Heart left ventricle (tissue), 13 donors: ENCODE measurements at regions not wholly inside any gene's neighbourhood (a gene's known extent, or its start where the extent isn't known, plus 50 kb on each side); places are given as distances from the start of the nearest gene placed in this dataset.

Source experiments
- CTCF ChIP-seq, 12 donors: fragments of 200-600 bp; sonication (generic) in 4 of 12; IDR thresholded peaks; one replicate each; pipeline versions ENCODE4 v1.5.0 to v1.8.0; 2018 to 2022; ENCODE audit warnings: antibody characterized with exemption in 12 of 12, mild to moderate bottlenecking in 5 of 12
- POLR2A ChIP-seq, 2 donors: fragments of 450-650 bp; IDR thresholded peaks; one replicate each; pipeline ENCODE4 v1.6.1; 2017; ENCODE audit warnings: antibody characterized with exemption in 2 of 2, mild to moderate bottlenecking in 2 of 2, moderate library complexity in 2 of 2
- donor health status: ischemic (EF 13 %, LVEDD 7.1; RV severe dilation, severe dysfunction).
- donor health status: DM: no; HTN: yes; CAD: no.
- donor health status: DM: no; HTN: no; CAD: no.
- donor health status: ischemic (EF 25% LVEDD 6.9; RV normal size, moderate dysfunction).
- donor health status: ischemic (EF 25% LVEDD 5.7; RV mildly dilated, moderate dysfunction).
- donor health status: ischemic (EF 35%, LVEDD 5.7; RV mildly dilated, moderate dysfunction).
- donor health status: nonischemic (EF 11% LVEDD 7.7; RV severe dilation, severe dysfunction).
- donor health status: DM: yes; HTN: yes; CAD: no.
- donor health status: PGD.
- donor health status: ischemic (EF 29% LVEDD 5.4; RV normal size, mild dysfunction).
- donor health status: nonischemic (EF 23%, LVEDD 6.1; RV moderate dilation, normal function).

GRCh38 chr18:64294967-64295366 lies 146.1 kb upstream of the LINC00305 start:
- TF ChIP-seq CTCF (IDR thresholded peaks at IDR 0.05), result no peak
- no peak for TF ChIP-seq POLR2A (IDR thresholded peaks at IDR 0.05)
